PC-9 (cell line): ENCODE measurements at regions not wholly inside any gene's neighbourhood (a gene's known extent, or its start where the extent isn't known, plus 50 kb on each side); places are given as distances from the start of the nearest gene placed in this dataset.

Experiments used
- CTCF ChIP-seq: fragments of 200-600 bp; sonication (generic); conservative IDR thresholded peaks from 2 replicates; pipeline ENCODE4 v1.6.1; 2017; ENCODE audit warnings: mixed run types, antibody characterized with exemption, mild to moderate bottlenecking, moderate library complexity
- EZH2 ChIP-seq: fragments of 200-600 bp; sonication (generic); IDR thresholded peaks from 2 replicates; pipeline ENCODE4 v1.8.0; 2017; ENCODE audit warnings: antibody characterized with exemption, low read depth

GRCh38 chr9:20217596-20217995, 404.7 kb downstream of the MLLT3 start:
- no peak for TF ChIP-seq EZH2
- TF ChIP-seq CTCF, result no peak
